ENCODE measurements at regions not wholly inside any gene's neighbourhood (a gene's known extent, or its start where the extent isn't known, plus 50 kb on each side); places are given as distances from the start of the nearest gene placed in this dataset.
A peak's percentile ranks its signal among the peaks of the same experiment; 100 is the strongest.
"Not testable (repeated sequence)": the region's sequence is repeated elsewhere in the genome, so short reads cannot be mapped to it uniquely, and the experiment has no call there.

DNA sequence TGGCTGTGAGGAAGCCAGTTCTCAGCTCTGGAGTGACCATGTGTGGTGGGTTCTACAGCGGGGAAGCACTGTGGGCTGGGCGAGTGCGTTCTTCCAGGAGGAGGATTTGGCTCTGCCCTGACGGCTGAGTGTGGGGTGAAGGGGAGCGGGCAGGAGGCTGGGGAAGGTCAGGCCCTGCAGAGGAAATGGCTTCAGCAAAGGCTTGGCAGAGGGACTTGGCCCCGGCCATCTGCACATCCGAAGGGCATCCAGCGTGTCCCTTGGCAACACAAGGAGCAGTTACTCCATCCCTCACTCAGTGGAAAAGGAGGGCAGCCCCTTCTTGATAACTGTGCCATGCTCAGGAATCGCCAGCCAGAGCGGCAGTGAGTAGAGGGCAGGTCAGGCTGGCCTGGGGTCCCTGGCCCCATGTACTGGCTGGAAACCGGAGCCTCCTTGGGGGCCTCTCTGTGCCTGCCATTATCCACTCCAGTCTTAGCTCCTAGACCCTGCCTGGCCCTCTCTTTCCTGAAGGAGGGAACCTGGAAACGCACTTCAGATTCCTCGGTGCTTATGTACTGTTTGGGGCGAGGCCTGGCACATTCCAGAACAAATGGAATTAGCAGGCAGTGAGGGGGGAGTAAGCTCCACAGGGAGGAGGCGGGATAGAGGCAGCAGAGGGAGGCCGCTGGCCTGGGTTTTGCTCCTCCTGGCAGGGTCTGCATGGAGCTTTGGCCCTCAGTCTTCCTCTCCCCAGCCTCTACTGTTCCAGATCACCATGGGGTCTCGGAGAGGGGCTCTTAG lies 133.6 kb upstream of the NCOR2 start:
- H3K27me3 ChIP-seq: no peaks in the 10 kb centered on the region
- peak overlapping the region; percentile 69 to 83 (median 76) for H3K27ac ChIP-seq
- H3K4me3 ChIP-seq: no peak overlapping the region
- H3K4me1 ChIP-seq: peaks cover 7 to 32% (median 14%) of the 10 kb centered on the region in 3 donors
- TF ChIP-seq POLR2AphosphoS5 (IDR thresholded peaks at IDR 0.05) (peak; percentile 74), POLR2A (IDR thresholded peaks at IDR 0.05) (no peak), EP300 (IDR thresholded peaks at IDR 0.05) (no peak)
- TF ChIP-seq, protein P1, sequence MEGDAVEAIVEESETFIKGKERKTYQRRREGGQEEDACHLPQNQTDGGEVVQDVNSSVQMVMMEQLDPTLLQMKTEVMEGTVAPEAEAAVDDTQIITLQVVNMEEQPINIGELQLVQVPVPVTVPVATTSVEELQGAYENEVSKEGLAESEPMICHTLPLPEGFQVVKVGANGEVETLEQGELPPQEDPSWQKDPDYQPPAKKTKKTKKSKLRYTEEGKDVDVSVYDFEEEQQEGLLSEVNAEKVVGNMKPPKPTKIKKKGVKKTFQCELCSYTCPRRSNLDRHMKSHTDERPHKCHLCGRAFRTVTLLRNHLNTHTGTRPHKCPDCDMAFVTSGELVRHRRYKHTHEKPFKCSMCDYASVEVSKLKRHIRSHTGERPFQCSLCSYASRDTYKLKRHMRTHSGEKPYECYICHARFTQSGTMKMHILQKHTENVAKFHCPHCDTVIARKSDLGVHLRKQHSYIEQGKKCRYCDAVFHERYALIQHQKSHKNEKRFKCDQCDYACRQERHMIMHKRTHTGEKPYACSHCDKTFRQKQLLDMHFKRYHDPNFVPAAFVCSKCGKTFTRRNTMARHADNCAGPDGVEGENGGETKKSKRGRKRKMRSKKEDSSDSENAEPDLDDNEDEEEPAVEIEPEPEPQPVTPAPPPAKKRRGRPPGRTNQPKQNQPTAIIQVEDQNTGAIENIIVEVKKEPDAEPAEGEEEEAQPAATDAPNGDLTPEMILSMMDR (IDR thresholded peaks at IDR 0.05): peak in 1 of 4 experiments; percentile 10
- ATAC-seq: peak; percentile 88
- H3K36me3 ChIP-seq: no peaks in the 10 kb centered on the region
- H3K9me3 ChIP-seq: no peaks in the 10 kb centered on the region
- WGBS, 2 donors (ENCODE audit: low coverage in 1 of 2): 50% methylated on average over 8 of the region's 17 CpGs; no CpG with 5 or more reads in 1 of the 2 donors

DNA sequence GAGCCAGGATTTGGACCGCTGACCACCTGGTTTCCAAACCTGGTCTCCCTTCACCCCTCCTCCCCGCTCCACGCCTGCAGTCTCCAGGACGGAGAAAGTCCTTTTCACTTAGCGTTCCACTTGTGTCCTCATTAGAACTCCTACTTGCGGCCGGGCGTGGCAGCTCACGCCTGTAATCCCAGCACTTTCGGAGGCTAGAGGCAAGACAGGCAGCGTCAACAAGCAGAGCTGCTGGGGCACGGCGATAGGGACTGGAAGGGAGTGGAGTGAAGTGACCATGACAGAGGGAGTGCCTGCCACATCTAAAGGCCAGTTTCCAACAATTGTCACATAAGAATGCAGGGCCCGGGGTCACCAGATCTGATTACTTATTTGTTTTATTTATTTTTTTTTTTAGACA lies 132.5 kb upstream of the NCOR2 start:
- Histone ChIP-seq H3K4me3 (no peak overlapping the region), H3K4me1 (peaks cover 7 to 32% (median 14%) of the 10 kb centered on the region in 3 donors), H3K27ac (peak overlapping the region in 1 of 4 donors; percentile 83), H3K36me3 (no peaks in the 10 kb centered on the region), H3K9me3 (no peaks in the 10 kb centered on the region), H3K27me3 (no peaks in the 10 kb centered on the region)
- TF ChIP-seq, protein P1 (IDR thresholded peaks at IDR 0.05): no peak
- TF ChIP-seq POLR2A (IDR thresholded peaks at IDR 0.05): no peak
- no peak for TF ChIP-seq POLR2AphosphoS5 (IDR thresholded peaks at IDR 0.05)
- TF ChIP-seq EP300 (IDR thresholded peaks at IDR 0.05): no peak
- no peak for ATAC-seq
- 85 to 90% methylated on average over 2 to 12 of the region's 14 CpGs for WGBS, 2 donors (ENCODE audit: low coverage in 1 of 2)

DNA sequence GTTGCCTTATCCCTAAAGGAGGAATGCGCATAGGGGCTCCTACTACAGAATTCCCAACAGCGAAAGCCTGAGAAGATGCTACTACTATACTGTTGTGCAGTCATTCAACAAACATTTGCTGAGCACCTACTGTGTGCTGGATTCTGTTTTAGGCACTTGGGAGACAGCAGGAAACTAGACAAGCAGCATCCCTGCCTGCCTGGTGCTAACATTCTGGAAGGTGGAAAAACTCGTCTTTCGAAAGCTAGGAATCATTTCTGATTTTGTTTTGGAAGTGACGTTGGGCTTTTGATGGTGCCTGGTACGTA lies 131.5 kb upstream of the NCOR2 start:
- TF ChIP-seq, protein P1 (IDR thresholded peaks at IDR 0.05): no peak
- no peak for TF ChIP-seq POLR2AphosphoS5 (IDR thresholded peaks at IDR 0.05)
- TF ChIP-seq POLR2A (IDR thresholded peaks at IDR 0.05): no peak
- no peak for TF ChIP-seq EP300 (IDR thresholded peaks at IDR 0.05)

DNA sequence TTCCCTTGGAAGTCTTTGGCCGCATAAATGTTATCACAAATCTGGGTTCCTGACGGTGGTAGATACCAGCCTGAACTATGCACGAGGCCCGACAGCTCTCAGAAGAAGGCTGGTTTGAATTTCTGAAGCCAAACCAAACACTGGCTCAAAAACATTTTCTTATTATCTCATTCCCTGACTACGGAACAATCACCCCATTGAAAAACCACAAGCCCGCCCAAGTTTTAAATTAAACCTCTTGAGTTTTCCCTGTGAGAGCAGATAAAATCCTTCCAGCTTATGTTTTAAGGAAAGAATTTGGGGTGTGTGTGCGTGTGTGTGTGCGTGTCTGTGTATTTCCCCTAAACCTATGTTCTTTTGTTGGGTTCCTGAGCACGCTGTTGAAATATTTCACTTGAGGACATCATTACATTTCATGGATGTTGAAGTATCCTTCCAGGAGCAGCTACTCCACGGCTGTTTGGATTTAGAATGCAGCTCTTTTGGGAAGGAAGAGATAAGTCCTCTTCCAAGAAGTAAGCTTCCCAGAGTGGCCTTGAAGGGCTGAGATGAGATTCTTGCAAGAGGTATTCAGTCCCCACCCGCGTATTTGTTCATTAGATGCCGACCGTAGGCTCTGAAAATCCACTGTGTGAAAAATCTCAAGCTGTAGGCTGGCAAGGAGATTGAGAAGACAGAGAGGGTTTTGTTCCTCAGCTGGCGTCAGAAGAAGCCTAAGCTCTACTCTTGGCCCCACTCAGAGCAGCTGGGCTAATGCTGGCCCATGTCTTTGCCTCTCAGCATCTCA lies 131.0 kb upstream of the NCOR2 start:
- peaks cover 7 to 32% (median 14%) of the 10 kb centered on the region in 3 donors for H3K4me1 ChIP-seq
- WGBS, 2 donors (ENCODE audit: low coverage in 1 of 2): 46 to 75% methylated on average over 11 to 14 of the region's 15 CpGs
- no peak for TF ChIP-seq POLR2A (IDR thresholded peaks at IDR 0.05)
- no peak for TF ChIP-seq EP300 (IDR thresholded peaks at IDR 0.05)
- TF ChIP-seq, protein P1 (IDR thresholded peaks at IDR 0.05): no peak
- TF ChIP-seq POLR2AphosphoS5 (IDR thresholded peaks at IDR 0.05): no peak

More for the DNA sequence above, 131.5 kb upstream of the NCOR2 start:
- 76 to 82% methylated on average over 4 to 5 of the region's 6 CpGs for WGBS, 2 donors (ENCODE audit: low coverage in 1 of 2)
- Histone ChIP-seq H3K36me3 (no peaks in the 10 kb centered on the region), H3K27me3 (no peaks in the 10 kb centered on the region), H3K9me3 (no peaks in the 10 kb centered on the region), H3K4me1 (peaks cover 7 to 32% (median 14%) of the 10 kb centered on the region in 3 donors), H3K4me3 (no peak overlapping the region), H3K27ac (peak overlapping the region in 3 of 4 donors; percentile 25 to 42 (median 36))
- no peak for ATAC-seq

DNA sequence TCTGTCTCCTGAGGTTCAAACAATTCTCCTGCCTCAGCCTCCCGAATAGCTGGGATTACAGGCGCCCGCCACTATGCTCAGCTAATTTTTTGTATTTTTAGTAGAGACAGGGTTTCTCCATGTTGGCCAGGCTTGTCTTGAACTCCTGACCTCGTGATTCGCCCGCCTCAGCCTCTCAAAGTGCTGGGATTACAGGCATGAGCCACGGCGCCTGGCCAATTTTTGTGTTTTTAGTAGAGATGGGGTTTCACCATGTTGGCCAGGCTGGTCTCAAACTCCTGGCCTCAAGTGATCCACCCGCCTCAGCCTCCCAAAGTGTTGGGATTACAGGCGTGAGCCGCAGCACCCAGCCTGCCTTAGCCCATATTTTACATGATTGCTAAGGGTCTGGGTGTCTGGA lies 130.3 kb upstream of the NCOR2 start:
- 83 to 86% methylated on average over 3 to 6 of the region's 11 CpGs for WGBS, 2 donors (ENCODE audit: low coverage in 1 of 2)
- Histone ChIP-seq H3K4me1 (peaks cover 7 to 32% (median 14%) of the 10 kb centered on the region in 3 donors), H3K27ac (peak overlapping the region in 2 of 4 donors; percentile 25 to 42)
- H3K4me3 ChIP-seq, H3K36me3 ChIP-seq, H3K27me3 ChIP-seq, H3K9me3 ChIP-seq, ATAC-seq: not testable (repeated sequence)

More for the DNA sequence above, 131.0 kb upstream of the NCOR2 start:
- peak overlapping the region in 3 of 4 donors; percentile 25 to 42 (median 36) for H3K27ac ChIP-seq
- H3K36me3 ChIP-seq: no peaks in the 10 kb centered on the region
- H3K27me3 ChIP-seq: no peaks in the 10 kb centered on the region
- no peak for ATAC-seq
- no peak overlapping the region for H3K4me3 ChIP-seq
- H3K9me3 ChIP-seq: no peaks in the 10 kb centered on the region

Data from gastroesophageal sphincter (tissue), 4 donors.